ACC112 (cell line): ENCODE measurements at regions not wholly inside any gene's neighbourhood (a gene's known extent, or its start where the extent isn't known, plus 50 kb on each side); places are given as distances from the start of the nearest gene placed in this dataset.

ENCODE experiments used
- H2AFZ ChIP-seq: fragments of 200-600 bp; sonication (generic); one replicate; pipeline ENCODE4 v1.6.0; 2017; ENCODE audit warnings: antibody characterized with exemption, low read length; ENCODE audit not compliant: unreplicated experiment
- H3K27ac ChIP-seq: fragments of 200-600 bp; sonication (generic); 2 replicates; pipeline ENCODE4 v1.5.1; 2014; ENCODE audit warnings: low read depth, mild to moderate bottlenecking, antibody characterized with exemption, low read length, moderate library complexity
- H3K27me3 ChIP-seq: fragments of 200-600 bp; sonication (generic); 2 replicates; pipeline ENCODE4 v1.6.1; 2014; ENCODE audit warnings: mild to moderate bottlenecking, antibody characterized with exemption, low read length, moderate library complexity, mixed read lengths; ENCODE audit not compliant: insufficient read depth
- H3K36me3 ChIP-seq: fragments of 200-600 bp; sonication (generic); 2 replicates; pipeline ENCODE4 v1.6.1; 2016; ENCODE audit warnings: mild to moderate bottlenecking, antibody characterized with exemption, low read length, moderate library complexity, mixed read lengths; ENCODE audit not compliant: insufficient read depth
- H3K4me1 ChIP-seq: fragments of 200-600 bp; sonication (generic); one replicate; pipeline ENCODE4 v1.6.1; 2016; ENCODE audit warnings: low read length, mixed read lengths; ENCODE audit not compliant: insufficient read depth, unreplicated experiment, control insufficient read depth
- H3K4me3 ChIP-seq: fragments of 200-600 bp; sonication (generic); 2 replicates; pipeline ENCODE4 v1.5.1; 2014; ENCODE audit warnings: mild to moderate bottlenecking, low read depth, low read length
- H3K79me2 ChIP-seq: fragments of 200-600 bp; sonication (generic); one replicate; pipeline ENCODE4 v1.6.0; 2016; ENCODE audit warnings: low read length; ENCODE audit not compliant: control insufficient read depth, unreplicated experiment, insufficient read depth

DNA sequence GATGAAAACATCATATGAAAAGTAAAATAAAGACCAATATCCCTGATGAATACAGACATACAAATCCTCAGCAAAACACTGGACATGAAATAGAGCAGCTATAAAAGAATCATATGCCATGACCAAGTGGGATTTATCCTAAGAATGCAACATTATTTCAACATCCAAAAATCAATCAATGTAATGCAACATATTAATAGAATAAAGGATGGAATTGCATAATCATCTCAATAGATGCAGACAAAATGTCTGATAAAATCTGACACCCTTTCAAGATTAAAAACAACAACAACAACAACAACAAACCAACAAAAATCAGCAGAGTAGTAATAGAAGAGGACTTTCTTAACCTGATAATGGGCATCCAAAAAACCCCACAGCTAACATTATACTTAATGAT, 63.8 kb upstream of the IL1R1 start:
- H3K27me3 ChIP-seq, result no peaks in the 10 kb centered on the region
- H3K4me1 ChIP-seq, result peaks cover 42% of the 10 kb centered on the region
- no peak overlapping the region for H3K4me3 ChIP-seq
- H3K79me2 ChIP-seq, result peaks cover 11% of the 10 kb centered on the region
- H2AFZ ChIP-seq, result no peak overlapping the region
- 0 out of 2 replicates have a peak overlapping the region, but pooled peaks have one; percentile 14 for H3K27ac ChIP-seq
- peaks cover 23% of the 10 kb centered on the region for H3K36me3 ChIP-seq

DNA sequence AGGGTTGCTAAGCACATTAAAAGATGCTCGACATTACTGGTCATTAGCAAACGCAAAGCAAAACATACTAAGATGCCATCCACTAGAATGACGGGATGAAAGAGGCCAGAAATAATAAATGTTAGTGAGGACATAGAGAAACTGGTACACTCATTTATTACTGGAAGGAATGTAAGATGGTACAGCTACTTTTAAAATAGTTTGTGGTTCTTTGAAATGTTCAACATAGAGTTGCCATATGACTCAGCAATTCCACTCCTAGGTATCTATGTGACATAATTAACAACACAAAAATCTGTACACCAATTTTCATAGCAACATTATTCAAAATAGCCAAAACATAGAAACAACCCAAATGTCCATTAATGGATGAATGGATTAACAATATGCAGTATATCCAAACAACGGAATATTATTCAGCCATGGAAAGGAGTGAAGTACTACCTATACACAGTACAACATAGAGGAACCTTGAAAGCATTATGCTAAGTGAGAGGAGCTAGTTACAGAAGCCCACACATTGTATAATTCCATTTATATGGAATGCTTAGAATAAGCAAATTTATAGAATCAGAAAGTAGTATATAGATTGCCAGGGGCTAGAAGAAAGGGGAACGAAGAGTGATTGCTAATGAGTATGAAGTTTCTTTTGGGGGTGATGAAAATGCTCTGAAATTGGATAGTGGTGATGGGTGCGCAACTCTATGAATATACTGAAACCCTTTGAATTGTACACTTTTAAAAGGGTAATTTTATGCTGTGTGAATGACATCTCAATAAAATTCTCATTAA, 61.9 kb upstream of the IL1R1 start:
- Histone ChIP-seq H3K27ac (peak overlapping the region; percentile 98), H2AFZ (no peak overlapping the region), H3K27me3 (no peaks in the 10 kb centered on the region), H3K4me3 (no peak overlapping the region), H3K36me3 (peaks cover 20% of the 10 kb centered on the region), H3K79me2 (peaks cover 9% of the 10 kb centered on the region), H3K4me1 (peaks cover 55% of the 10 kb centered on the region)

DNA sequence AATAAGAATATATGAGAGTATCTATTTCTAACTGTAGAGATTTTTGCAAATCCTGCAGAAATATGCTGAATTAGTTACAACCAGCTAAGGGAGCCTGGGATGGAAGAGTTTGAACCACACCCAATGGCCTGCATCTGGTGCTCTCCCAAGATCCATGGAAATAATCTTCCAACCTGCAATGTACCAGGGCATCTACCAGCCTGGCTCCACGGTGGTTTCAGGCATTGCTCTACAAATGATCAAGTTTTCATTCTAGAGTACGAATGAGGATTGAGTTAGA, 61.4 kb upstream of the IL1R1 start:
- Histone ChIP-seq H3K36me3 (peaks cover 20% of the 10 kb centered on the region), H3K4me3 (no peak overlapping the region), H3K27ac (peak overlapping the region; percentile 98), H3K27me3 (no peaks in the 10 kb centered on the region), H3K4me1 (peaks cover 60% of the 10 kb centered on the region), H2AFZ (no peak overlapping the region), H3K79me2 (peaks cover 14% of the 10 kb centered on the region)

DNA sequence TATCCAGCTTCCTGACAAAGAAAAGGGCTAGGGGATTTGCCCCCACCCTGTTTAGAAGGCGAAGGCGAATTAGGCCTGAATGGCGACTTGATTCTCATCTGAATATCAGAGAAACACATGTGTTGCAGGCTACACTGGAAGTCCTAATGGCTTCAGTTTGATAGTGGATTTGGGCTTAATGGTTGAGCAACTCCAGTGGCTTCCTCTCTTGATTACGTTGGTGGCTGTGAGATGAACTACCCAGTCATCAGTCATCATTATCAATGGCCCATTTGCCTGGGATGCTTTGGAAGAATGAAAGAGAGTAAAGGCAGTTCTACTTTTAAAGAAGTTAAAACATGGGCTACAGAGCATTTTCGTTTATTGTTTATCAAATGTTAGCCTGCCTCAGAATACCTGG, 60.9 kb upstream of the IL1R1 start:
- no peak overlapping the region for H2AFZ ChIP-seq
- peaks cover 16% of the 10 kb centered on the region for H3K36me3 ChIP-seq
- no peak overlapping the region for H3K4me3 ChIP-seq
- H3K27ac ChIP-seq, result peak overlapping the region; percentile 98
- H3K79me2 ChIP-seq, result peaks cover 10% of the 10 kb centered on the region
- peaks cover 63% of the 10 kb centered on the region for H3K4me1 ChIP-seq
- H3K27me3 ChIP-seq, result no peaks in the 10 kb centered on the region

DNA sequence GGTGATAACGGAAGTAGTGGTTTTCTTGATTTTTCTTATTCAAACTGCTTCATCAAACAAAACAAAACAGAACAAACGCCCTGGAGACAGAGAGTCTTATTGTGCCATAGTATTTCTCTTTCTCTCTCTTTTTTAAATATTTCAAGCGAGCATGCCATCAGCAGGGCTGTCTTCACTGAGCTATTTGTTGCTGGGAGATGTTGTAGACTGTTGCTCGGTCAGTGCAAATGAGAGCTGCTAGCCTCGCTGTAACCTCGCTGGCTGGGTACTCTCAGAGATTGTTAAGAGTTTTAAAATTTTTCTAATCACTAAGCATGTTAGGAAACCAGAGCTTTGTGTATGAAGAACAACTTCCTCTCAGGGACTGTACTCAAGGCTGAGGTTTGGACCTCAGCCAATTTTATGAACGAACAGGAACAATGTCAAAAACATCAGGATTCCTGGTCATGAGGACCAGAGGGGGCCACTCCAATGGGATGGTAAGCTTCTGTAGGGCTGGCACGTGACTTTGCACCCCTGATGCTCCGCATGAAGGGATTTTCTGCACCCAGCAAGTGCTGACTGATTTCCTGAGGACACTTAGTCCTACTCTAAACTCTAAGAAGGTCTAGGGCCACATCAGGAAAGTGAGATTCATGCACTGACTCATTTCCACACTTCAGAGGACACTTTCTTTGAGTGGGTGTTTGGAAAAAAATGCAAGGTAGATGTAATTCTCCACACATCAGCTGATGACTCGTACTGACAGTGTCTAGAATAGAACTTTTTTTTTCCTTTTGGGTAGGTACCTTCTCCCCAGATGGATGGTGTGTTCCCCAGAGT, 59.8 kb upstream of the IL1R1 start:
- Histone ChIP-seq H3K4me1 (peaks cover 63% of the 10 kb centered on the region), H3K4me3 (peak overlapping the region; percentile 46), H3K79me2 (peaks cover 20% of the 10 kb centered on the region), H3K36me3 (peaks cover 14% of the 10 kb centered on the region), H3K27me3 (no peaks in the 10 kb centered on the region), H3K27ac (peak overlapping the region; percentile 98), H2AFZ (peak overlapping the region; percentile 7)

DNA sequence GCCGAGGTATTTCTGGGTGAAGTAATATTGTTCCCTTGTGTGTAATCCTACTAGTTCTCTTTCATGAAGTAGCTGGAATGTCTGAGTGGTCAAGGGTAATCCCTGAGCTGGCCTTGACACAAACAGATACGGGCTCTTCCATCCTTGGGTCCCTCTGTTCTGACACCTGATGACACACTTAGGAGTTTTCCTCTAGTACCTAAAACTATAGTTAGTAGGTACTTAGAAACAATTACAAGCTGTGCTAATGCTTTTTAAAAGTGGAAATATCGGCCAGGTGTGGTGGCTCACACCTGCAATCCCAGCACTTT, 59.2 kb upstream of the IL1R1 start:
- Histone ChIP-seq H3K79me2 (peaks cover 20% of the 10 kb centered on the region), H3K4me3 (peak overlapping the region; percentile 46), H2AFZ (peak overlapping the region; percentile 7), H3K27me3 (no peaks in the 10 kb centered on the region), H3K36me3 (peaks cover 17% of the 10 kb centered on the region), H3K4me1 (peaks cover 63% of the 10 kb centered on the region), H3K27ac (peak overlapping the region; percentile 98)

DNA sequence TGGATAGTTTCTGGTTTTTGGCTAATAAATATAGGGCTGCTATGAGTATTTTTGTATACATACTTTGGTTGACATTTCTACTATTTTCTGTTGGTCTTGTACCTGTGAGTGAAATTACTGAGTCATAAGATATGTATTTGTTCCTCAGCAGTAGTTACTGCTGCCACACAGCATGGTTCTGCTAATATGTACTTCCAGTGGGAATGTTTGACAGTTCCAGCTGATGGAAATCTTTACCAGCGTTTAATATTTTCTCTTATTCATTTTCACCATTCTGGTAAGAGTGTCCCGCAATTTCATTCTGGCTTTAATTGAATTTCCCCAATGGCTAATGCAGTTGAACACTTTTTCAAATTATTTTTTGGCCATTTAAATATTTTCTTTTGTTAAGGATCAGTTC, 57.9 kb upstream of the IL1R1 start:
- Histone ChIP-seq H2AFZ (no peak overlapping the region), H3K79me2 (peaks cover 20% of the 10 kb centered on the region), H3K36me3 (peaks cover 10% of the 10 kb centered on the region), H3K27ac (peak overlapping the region; percentile 98), H3K4me3 (no peak overlapping the region), H3K4me1 (peaks cover 63% of the 10 kb centered on the region), H3K27me3 (no peaks in the 10 kb centered on the region)

DNA sequence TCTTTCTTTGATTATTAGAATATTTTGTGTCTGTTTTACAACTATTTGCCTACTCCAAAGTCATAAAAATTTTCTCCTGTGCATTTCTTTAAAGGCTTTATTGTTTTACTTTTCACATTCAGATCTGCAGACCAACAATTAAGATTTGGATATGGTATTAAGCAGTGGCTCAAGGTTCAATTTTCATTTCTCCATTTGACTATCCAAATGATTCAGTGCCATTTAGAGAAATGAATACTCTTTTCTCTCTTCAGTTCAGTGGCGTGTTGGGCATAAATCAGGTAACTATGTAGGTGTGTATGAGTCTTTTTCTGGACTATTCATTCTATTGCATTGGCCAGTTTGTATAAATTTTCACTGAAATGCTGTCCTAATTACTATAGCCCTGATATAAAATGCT, 57.3 kb upstream of the IL1R1 start:
- Histone ChIP-seq H3K27ac (peak overlapping the region; percentile 98), H2AFZ (no peak overlapping the region), H3K36me3 (peaks cover 10% of the 10 kb centered on the region; the same call in 1 of the 2 replicates), H3K79me2 (peaks cover 20% of the 10 kb centered on the region), H3K4me3 (no peak overlapping the region), H3K4me1 (peaks cover 61% of the 10 kb centered on the region), H3K27me3 (no peaks in the 10 kb centered on the region)

DNA sequence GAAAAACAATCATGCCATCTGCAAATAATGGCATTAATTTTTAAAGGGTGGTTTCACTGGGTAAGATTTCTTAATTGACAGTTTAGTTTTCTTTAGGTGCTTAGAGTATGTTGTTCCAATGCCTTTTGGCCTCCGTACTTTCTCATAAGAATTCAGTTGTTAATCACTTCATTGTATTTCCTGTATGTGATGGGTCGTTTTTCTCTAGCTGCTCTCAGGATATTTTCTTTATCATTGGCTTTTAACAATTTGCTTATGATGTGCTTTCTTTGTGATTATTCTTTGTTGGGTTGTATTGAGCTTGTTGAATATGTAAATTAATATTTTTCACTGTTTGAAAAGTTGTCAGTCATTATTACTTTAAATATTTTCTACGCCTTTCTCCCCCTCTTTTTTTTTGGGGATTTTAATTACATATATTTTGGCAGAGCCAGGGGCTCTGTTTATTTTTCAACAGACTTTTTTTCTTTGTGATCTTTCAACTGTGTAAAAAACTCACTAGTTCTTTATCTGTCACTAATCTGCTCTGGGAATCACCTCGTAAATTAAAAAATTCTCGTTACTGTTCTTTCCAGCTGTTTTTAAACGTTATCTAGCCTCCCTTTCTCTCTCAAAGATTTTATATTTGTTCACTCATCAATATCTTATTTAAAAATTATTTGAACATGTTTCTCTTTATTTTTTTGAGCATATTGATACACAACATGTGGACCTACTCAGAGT, 56.2 kb upstream of the IL1R1 start:
- Histone ChIP-seq H2AFZ (peak overlapping the region; percentile 5), H3K27me3 (no peaks in the 10 kb centered on the region), H3K27ac (peak overlapping the region; percentile 98), H3K36me3 (peaks cover 16% of the 10 kb centered on the region; the same call in 1 of the 2 replicates), H3K4me1 (peaks cover 51% of the 10 kb centered on the region), H3K79me2 (peaks cover 20% of the 10 kb centered on the region), H3K4me3 (no peak overlapping the region)

DNA sequence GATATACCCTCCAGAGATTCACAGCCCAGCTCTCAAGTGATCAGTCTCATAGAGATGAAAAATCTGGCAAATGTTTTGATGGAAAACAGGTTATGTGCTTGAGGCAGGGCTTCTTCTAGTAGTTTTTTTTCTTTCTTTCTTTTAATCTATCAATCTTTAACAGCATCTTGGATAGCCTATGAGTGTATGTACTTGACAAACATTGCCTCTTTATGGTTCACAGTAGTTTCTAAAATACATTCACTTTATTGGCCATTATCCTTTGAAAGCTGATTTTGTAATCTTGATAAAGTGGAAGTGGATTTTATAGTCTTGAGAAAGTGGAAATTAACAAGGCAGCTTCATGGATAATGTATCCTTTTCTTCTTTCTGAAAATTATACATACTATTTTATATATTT, 51.4 kb upstream of the IL1R1 start:
- Histone ChIP-seq H3K4me1 (peaks cover 19% of the 10 kb centered on the region), H3K4me3 (no peak overlapping the region), H3K79me2 (peaks cover 23% of the 10 kb centered on the region), H2AFZ (no peak overlapping the region), H3K27ac (no peak overlapping the region), H3K27me3 (no peaks in the 10 kb centered on the region), H3K36me3 (peaks cover 22% of the 10 kb centered on the region; the same call in 1 of the 2 replicates)
